AG04450 (cell line): ENCODE measurements at regions not wholly inside any gene's neighbourhood (a gene's known extent, or its start where the extent isn't known, plus 50 kb on each side); places are given as distances from the start of the nearest gene placed in this dataset.
"Not testable (repeated sequence)": the region's sequence is repeated elsewhere in the genome, so short reads cannot be mapped to it uniquely, and the experiment has no call there.

ENCODE experiments used
- CTCF ChIA-PET: fragments of 300-600, 350-600 bp; formaldehyde crosslinking; extraction: SDS; loops from one replicate; lab custom pipeline; 2022; ENCODE audit warnings: antibody characterized with exemption, inconsistent platforms; lab: Charles Lee
- POLR2A ChIA-PET: fragments of 350-600 bp; formaldehyde crosslinking; extraction: SDS; loops from one replicate; lab custom pipeline; 2021; ENCODE audit warnings: antibody characterized with exemption, inconsistent platforms; lab: Yijun Ruan, JAX
- DNase-seq: peaks from one replicate; pipeline ENCODE4 v3.0.0-alpha.2; 2011; ENCODE audit warnings: low read depth, low spot score
- H3K27ac ChIP-seq: one replicate; pipeline ENCODE4 v1.5.1; 2012; ENCODE audit warnings: low read depth, low read length, control low read depth
- H3K27me3 ChIP-seq: one replicate; pipeline ENCODE4 v1.6.0; 2012; ENCODE audit warnings: low read length; ENCODE audit not compliant: control insufficient read depth, insufficient read depth
- H3K4me3 ChIP-seq: 2 replicates; pipeline ENCODE4 v1.5.1; 2011; ENCODE audit warnings: mild to moderate bottlenecking, low read depth, low read length, control low read depth
- H3K9me3 ChIP-seq: 2 replicates; pipeline ENCODE4 v1.5.1; 2012; ENCODE audit warnings: low read length; ENCODE audit not compliant: control insufficient read depth, insufficient read depth
- CTCF ChIP-seq: IDR thresholded peaks from 2 replicates; pipeline ENCODE4 v1.5.1; 2011; ENCODE audit warnings: low read depth, low read length, control low read depth, inconsistent platforms

GRCh38 chr4:33737726-33738125, 2506.6 kb downstream of the ARAP2 start:
- POLR2A ChIA-PET: no interaction called here
- TF ChIP-seq CTCF: no peak
- no peaks in the 10 kb centered on the region for H3K27me3 ChIP-seq

GRCh38 chr4:33739884-33740632, 2504.3 kb downstream of the ARAP2 start:
- no peak for DNase-seq
- no peaks in the 10 kb centered on the region for H3K9me3 ChIP-seq
- H3K27me3 ChIP-seq: no peaks in the 10 kb centered on the region
- H3K27ac ChIP-seq: no peak overlapping the region
- ChIA-PET CTCF (no interaction called here), POLR2A (no interaction called here)
- TF ChIP-seq CTCF: no peak
- no peak overlapping the region for H3K4me3 ChIP-seq

More at GRCh38 chr4:33737726-33738125, 2506.6 kb downstream of the ARAP2 start:
- H3K9me3 ChIP-seq: no peaks in the 10 kb centered on the region
- DNase-seq: no peak
- H3K4me3 ChIP-seq: no peak overlapping the region
- H3K27ac ChIP-seq: no peak overlapping the region
- CTCF ChIA-PET: no interaction called here

GRCh38 chr4:33740871-33741270, 2503.4 kb downstream of the ARAP2 start:
- CTCF ChIA-PET, DNase-seq, POLR2A ChIA-PET, H3K27me3 ChIP-seq, H3K27ac ChIP-seq, H3K9me3 ChIP-seq, H3K4me3 ChIP-seq: not testable (repeated sequence)

GRCh38 chr4:33746979-33747378, 2497.3 kb downstream of the ARAP2 start:
- ChIA-PET POLR2A (no interaction called here), CTCF (no interaction called here)
- Histone ChIP-seq H3K9me3 (no peaks in the 10 kb centered on the region), H3K27ac (no peak overlapping the region), H3K4me3 (no peak overlapping the region), H3K27me3 (no peaks in the 10 kb centered on the region)
- TF ChIP-seq CTCF: no peak
- DNase-seq: no peak

- H3K9me3 ChIP-seq: no peaks in the 10 kb centered on the region
- POLR2A ChIA-PET: no interaction called here
- H3K27me3 ChIP-seq: no peaks in the 10 kb centered on the region
- H3K27ac ChIP-seq: no peak overlapping the region
- TF ChIP-seq CTCF: no peak
- CTCF ChIA-PET: no interaction called here
- no peak for DNase-seq
- H3K4me3 ChIP-seq: no peak overlapping the region
Observed at GRCh38 chr4:33751050-33751449, 2493.3 kb downstream of the ARAP2 start.
